ENCODE measurements at regions not wholly inside any gene's neighbourhood (a gene's known extent, or its start where the extent isn't known, plus 50 kb on each side); places are given as distances from the start of the nearest gene placed in this dataset.

- TF ChIP-seq CTCF (conservative IDR thresholded peaks at IDR 0.05) (no peak), ZFX (IDR thresholded peaks at IDR 0.05) (no peak)
These were observed 73.8 kb downstream of the TMEM114 start for GRCh38 chr16:8516471-8516870.

All from C4-2B (cell line).